T follicular helper cell (primary cell): ENCODE measurements at regions not wholly inside any gene's neighbourhood (a gene's known extent, or its start where the extent isn't known, plus 50 kb on each side); places are given as distances from the start of the nearest gene placed in this dataset.

Experiments used
- DNase-seq: peaks from one replicate; pipeline ENCODE4 v3.0.0-alpha.2; 2020; ENCODE audit warnings: low read depth

GRCh38 chr5:56515011-56515410 is 281.9 kb upstream of the ANKRD55 start:
- DNase-seq: no peak

- DNase-seq: no peak
Measured at GRCh38 chr5:56514245-56514644, 281.1 kb upstream of the ANKRD55 start.

- no peak for DNase-seq
Measured at GRCh38 chr5:56513141-56513540, 280.0 kb upstream of the ANKRD55 start.

- no peak for DNase-seq
Measured at GRCh38 chr5:56512313-56512996, 279.3 kb upstream of the ANKRD55 start.

GRCh38 chr5:56511326-56511841 is 278.3 kb upstream of the ANKRD55 start:
- DNase-seq: no peak

GRCh38 chr5:56508249-56508648 is 275.1 kb upstream of the ANKRD55 start:
- no peak for DNase-seq

- DNase-seq: no peak
Measured at GRCh38 chr5:56507351-56507930, 274.3 kb upstream of the ANKRD55 start.

GRCh38 chr5:56506211-56506965 is 273.3 kb upstream of the ANKRD55 start:
- no peak for DNase-seq

GRCh38 chr5:56503929-56504328 is 270.8 kb upstream of the ANKRD55 start:
- DNase-seq: no peak

- no peak for DNase-seq
Measured at GRCh38 chr5:56501781-56502557, 268.8 kb upstream of the ANKRD55 start.

GRCh38 chr5:56499901-56500300 is 266.8 kb upstream of the ANKRD55 start:
- no peak for DNase-seq

- no peak for DNase-seq
Measured at GRCh38 chr5:56499491-56499890, 266.4 kb upstream of the ANKRD55 start.

- DNase-seq: no peak
Measured at GRCh38 chr5:56498759-56499395, 265.7 kb upstream of the ANKRD55 start.

- DNase-seq: no peak
Measured at GRCh38 chr5:56496581-56497063, 263.5 kb upstream of the ANKRD55 start.

- no peak for DNase-seq
Measured at GRCh38 chr5:56494300-56494731, 261.2 kb upstream of the ANKRD55 start.

- DNase-seq: no peak
Measured at GRCh38 chr5:56493766-56494165, 260.6 kb upstream of the ANKRD55 start.

- DNase-seq: no peak
Measured at GRCh38 chr5:56493308-56493707, 260.2 kb upstream of the ANKRD55 start.

GRCh38 chr5:56492812-56493211 is 259.7 kb upstream of the ANKRD55 start:
- DNase-seq: no peak

- DNase-seq: no peak
Measured at GRCh38 chr5:56490971-56491468, 257.9 kb upstream of the ANKRD55 start.

- no peak for DNase-seq
Measured at GRCh38 chr5:56489272-56489671, 256.1 kb upstream of the ANKRD55 start.

GRCh38 chr5:56487528-56488115 is 254.5 kb upstream of the ANKRD55 start:
- no peak for DNase-seq
